IPS DF 4.7 (cell line): ENCODE measurements at regions not wholly inside any gene's neighbourhood (a gene's known extent, or its start where the extent isn't known, plus 50 kb on each side); places are given as distances from the start of the nearest gene placed in this dataset.

Experiments used
- DNase-seq: peaks from one replicate; pipeline ENCODE4 v3.0.0-alpha.2; 2013; ENCODE audit warnings: low spot score; ENCODE audit errors: extremely low read depth

DNA sequence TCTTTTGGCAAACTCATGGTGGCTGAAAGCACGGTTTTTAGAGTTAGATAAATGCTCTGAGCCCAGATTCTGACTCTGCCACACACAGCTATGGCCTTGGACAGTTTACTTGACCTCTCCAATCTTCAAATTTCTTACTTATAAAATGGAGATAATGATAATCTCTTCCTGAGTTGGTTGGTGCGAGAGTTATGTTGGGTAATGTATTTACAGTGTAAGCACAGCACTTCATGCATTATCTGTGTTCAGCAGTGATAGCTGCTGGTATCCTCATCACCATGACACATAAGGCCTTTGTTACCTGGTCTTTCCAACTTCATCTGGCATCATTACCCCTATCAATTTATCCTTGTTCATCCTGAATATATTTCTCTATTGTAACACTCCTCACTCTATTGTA, 178.8 kb upstream of the ELL2 start:
- DNase-seq = no peak

DNA sequence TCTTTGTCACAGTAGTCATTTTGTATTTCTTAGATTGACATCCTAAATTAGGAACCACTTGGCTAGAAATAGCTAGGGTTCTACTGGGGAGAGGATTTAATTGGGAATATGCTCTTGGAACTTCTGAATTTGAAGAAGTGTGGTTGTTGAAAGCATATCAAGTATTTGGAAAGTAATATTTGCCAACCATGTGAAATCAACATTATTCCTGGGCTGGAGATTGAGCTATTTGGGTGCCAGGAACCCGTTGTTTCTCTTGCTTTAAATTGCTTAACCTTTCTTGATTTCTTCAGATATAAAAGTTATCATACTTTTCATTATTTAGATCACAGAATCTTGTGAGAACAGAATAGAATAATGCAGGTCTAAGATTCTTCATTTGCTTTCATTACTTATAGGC, 178.4 kb upstream of the ELL2 start:
- DNase-seq = no peak

GRCh38 chr5:96134886-96135285, 173.2 kb upstream of the ELL2 start:
- no peak for DNase-seq

DNA sequence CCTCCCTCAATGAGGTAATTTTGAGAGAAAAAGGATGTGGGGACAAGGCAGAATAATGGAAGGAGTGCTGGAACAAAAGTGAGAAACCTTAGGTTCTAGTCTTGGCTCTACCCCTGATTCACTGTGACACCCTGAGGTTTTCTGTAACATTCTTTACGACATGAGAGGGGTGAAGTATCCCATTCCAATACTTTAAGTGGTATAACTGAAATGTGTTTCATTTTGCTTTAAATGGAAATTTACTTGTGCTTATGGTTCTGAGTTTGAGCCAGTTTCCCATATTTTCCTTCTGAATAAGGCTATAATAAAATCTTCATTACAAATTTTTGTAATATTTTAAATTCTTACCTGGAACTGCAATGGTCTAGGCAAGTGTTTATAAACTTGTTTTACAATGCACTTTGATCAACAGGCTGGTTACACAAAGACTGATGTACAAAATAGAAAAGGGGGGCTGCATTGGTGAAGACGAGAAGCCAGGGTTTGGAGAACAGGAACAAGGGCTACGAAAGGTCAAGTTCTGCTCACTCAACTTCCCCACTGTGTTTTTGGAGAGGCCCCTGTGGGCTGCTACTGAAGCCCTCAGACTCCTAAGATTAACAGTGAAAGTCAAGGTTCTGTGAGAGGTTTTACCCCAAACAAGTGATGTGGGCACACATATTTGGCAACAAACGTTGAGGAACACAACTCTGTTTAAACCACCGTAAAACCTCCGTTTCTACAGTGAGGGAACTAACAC, 171.9 kb upstream of the ELL2 start:
- DNase-seq = no peak

- no peak for DNase-seq
These were observed 167.6 kb upstream of the ELL2 start for GRCh38 chr5:96129276-96129675.

- DNase-seq = no peak
These were observed 166.7 kb upstream of the ELL2 start for GRCh38 chr5:96128204-96128864.

DNA sequence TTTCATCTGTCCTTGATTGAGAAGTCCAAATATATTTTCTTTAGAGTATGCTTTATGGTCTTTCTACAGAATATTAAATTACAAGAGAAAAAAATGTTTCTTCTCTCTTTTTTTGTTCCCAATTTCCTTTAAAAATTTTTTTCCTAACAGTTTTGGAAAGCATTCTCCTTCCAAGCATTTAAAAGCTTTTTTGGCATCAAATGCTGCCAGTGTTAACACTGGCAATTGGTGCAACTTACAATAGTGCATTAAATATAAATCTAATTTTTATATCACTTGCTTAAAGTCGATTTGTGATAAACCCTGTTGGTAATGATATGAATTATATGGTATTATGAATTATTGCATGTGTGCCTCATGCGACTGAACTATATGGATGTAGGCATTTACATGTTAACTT, 165.9 kb upstream of the ELL2 start:
- no peak for DNase-seq

DNA sequence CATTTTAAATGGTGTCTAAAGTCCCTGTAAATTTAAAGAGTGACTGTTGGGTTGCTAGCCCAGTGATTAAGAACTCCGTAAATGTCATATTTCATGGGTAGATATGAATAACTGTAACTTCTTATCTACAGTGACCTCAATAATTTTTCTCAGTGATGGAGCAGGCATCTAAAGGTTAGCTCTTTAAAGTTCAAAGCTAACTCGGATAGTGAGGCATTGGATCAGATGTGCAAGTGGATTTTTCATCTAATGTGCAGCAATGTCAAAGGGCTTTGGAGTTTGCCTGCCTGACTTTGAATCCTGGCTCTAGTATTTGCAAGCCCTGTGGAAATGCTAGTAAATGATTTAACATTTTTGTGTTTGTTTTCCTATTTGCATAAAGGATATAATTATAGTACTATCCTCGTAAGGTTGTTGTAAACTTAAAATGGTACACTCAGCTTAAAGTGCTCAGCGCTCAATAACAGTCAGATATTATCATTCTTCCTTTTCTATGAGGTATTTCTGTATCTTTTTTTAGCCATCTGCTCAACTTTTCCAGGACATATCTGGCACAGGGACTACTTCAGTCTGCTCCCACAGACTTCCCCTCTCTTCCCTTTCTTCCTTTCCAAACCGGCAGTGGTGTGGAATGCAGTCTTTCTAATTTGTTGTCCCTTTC, 163.7 kb upstream of the ELL2 start:
- DNase-seq = no peak

DNA sequence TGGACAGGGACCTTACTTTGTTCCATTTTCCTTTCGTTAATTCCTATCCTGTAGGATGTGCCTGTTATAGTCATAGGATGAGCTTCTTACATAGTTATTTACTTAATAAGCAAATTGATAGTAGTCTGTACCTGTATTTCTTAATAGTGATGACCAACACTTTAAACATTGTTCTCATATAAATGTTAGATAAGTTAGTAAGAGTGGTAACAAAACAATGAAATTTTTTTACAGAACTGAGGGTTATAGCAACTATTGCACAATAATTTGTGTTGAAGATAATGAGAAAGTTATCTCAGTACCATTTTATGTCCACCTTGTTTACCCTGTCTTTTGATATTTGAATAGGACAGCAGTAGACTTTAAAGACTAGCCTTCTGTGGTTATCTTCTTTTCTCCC, 162.9 kb upstream of the ELL2 start:
- no peak for DNase-seq

DNA sequence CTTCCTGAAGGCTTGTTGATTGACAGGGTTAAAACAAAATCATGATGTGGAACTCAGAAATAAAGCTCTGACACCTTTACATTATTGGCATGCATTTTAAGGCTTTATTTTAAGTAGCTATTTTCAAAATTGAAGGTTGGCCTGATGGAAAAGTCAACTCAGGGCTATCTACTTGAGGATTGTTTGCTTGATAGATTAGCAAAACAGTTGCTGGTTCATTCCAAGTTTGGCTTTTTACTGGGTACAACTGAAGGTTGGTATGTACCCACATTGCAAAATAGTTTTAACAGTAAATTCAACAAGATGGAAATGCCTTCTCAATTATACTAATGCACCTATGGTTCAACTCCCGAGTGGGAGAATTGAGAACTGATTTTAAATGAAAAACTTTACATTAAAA, 161.8 kb upstream of the ELL2 start:
- DNase-seq = no peak

DNA sequence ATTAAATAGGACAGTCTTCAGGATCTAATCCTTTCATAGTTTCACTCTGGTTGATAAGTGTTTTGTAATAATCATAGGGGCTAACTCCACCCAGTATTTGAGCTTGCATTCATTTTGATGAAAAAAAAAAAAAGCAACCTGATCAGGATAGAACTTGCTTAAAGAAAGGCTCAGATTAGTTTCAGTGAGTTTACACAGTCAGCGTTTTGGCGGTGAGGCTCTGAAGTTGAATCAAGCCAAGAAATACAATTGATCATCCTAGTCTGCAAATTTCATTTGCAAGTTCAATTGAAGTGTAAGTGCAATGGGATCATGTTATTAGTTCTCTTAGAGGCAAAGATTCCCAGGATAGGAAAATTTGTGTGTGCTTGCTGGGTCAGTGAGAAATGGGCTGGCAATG, 159.7 kb upstream of the ELL2 start:
- DNase-seq = no peak

GRCh38 chr5:96120120-96120519, 158.5 kb upstream of the ELL2 start:
- DNase-seq = no peak

DNA sequence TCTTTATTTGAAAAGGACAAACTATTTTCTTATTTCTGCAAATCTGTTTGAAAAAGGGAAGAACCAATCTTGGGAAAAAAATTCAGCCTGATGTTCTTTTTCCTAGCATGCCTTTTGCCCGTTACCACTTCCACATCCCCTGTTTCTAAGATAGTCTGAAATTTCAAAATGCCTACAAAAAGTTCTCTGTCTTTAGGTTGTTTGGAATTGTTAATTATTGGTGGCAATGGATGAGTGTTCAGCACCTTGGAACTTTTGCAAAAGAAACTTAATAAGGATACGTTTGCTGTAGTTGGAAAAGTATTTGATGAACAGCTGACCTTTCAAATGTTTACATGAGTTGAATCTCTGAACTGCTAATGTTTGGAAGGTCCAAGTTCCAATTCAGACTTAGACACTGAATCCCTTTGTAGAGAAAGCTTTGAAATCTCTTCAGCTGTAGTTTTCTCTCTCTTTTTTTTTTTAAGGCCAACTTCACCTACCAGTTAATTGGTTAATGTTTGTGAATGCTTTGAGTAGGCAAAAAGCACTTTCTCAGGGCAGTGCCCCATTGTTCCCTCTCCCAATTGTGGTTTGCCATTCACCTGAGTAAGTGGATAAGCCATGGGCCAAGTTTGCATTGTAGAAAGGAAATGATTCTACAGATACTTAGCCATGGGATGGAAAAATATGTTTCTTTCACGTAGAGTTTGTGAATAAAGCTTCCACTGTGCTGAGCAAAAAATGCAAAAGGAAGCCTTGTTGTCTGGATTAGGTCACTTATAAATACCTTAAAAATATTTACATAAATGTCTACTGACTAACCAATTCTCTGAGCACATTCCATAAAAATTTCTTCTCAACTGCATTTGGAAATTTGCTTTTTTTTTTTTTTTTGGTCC, 156.4 kb upstream of the ELL2 start:
- no peak for DNase-seq

DNA sequence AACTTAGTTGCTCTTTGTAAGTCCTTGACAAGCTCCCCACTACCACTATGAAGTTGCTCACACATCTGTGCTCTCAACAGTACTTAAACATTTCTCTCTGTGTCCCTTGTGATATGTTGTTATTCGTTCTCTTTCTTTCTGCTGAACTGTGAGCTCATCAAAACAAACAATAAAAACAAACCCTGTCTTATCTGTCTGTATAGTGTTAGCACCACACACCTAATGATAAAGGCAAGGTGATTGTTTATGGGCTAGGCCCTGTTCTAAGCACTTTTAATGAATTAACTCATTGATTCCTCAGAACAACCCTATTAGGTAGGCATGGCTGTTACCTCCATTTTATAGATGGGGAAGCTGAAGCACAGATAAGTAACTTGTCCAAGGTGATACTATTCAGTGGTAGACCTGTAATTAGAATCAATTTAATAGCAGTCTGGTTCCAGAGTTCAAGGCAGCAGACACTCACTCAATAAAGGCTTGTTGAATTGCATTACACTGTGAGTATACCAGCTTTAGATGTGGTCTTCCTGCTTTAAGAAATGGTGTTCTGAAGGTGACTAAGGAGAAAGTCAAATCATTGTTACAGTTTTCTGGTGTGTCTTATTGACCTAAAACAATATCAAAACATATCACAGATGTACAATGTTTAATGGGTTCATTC, 153.6 kb upstream of the ELL2 start:
- no peak for DNase-seq

GRCh38 chr5:96114736-96115135, 153.1 kb upstream of the ELL2 start:
- no peak for DNase-seq

DNA sequence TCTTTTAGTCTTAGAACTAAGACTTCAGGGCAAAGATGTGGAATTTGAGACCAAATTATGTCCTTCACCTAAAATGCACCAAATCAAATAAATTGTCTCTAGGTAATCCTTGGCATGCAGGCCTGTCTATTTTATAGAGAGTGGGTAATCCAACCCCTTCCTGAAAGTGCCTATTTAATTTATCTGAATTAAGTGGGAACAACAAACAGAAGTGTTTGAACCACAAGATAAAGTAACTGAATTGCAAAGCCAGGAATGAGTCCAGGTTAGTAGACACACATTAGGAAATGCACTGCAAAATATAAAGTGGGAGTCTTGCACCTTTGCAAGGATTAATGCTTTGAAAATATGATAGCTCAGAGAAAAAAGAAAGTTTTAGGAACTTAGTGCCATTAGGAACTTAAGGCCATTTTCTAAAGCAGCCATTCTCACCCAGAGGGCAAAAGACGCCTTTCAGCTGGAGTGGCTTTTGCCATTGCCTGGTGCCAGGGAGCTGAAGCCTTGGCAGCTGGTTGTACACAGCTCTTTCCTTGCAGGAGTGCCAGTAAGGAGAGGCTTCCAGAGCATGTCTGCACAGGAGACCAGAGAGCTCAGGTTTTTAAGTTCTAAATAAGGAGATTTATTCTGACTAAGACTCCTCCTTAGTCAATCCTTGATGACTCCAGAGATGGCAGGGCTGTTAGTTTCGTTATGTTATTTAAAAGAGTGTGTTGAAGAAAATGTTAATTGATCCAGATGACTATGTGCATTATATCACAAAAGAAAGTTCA, 151.7 kb upstream of the ELL2 start:
- no peak for DNase-seq

- DNase-seq = no peak
These were observed 151.1 kb upstream of the ELL2 start for GRCh38 chr5:96112703-96113102.

- DNase-seq = no peak
These were observed 150.5 kb upstream of the ELL2 start for GRCh38 chr5:96112123-96112670.

DNA sequence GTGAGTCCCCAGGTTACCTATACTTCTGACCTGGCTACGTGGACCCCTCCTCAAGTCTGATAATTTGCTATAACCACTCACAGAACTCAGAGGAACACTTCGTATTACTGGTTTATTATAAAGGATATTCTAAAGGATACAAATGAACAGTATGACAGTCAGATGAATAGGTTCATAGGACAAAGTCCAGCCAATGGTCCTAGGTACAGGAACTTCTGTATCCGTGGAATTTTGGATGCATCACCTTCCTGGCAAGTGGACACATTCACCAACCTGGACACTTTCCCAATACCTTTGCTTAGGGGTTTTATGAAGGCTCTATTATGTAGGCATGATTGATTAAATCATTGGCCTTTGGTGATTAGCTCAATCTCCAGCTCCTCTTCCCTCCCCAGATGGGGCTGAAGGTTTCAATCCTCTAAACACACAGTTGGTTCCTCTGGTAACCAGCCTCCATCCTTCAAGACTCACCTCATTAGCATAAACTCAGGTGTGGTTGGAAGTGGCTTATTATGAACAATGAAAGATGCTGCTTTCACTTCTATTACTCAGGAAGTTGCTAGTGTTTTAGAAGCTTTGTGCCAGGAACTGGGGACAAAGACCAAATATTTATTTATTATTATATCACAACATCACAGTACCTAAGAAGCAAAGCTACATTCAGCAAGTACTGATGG, 149.6 kb upstream of the ELL2 start:
- DNase-seq = no peak

GRCh38 chr5:96110300-96110699, 148.6 kb upstream of the ELL2 start:
- no peak for DNase-seq
